Liver (tissue), 3 donors: ENCODE measurements at regions not wholly inside any gene's neighbourhood (a gene's known extent, or its start where the extent isn't known, plus 50 kb on each side); places are given as distances from the start of the nearest gene placed in this dataset.

ENCODE experiments used
- CTCF ChIP-seq: fragments of 150-350 bp; IDR thresholded peaks from 2 replicates; pipeline ENCODE4 v1.5.1; 2017; ENCODE audit warnings: improper control_type of control experiment, low read depth, low read length; ENCODE audit not compliant: missing input control
- HNF4A ChIP-seq, 2 donors: conservative IDR thresholded peaks; 2 replicates each; pipeline ENCODE4 v1.6.1; 2016; ENCODE audit warnings: antibody characterized with exemption in 2 of 2, mild to moderate bottlenecking in 2 of 2
- RAD21 ChIP-seq, 2 donors: IDR thresholded peaks; 2 replicates each; pipeline ENCODE4 v1.6.1; 2016; ENCODE audit warnings: antibody characterized with exemption in 2 of 2, mild to moderate bottlenecking in 2 of 2
- REST ChIP-seq: IDR thresholded peaks from 2 replicates; pipeline ENCODE4 v1.6.1; 2016; ENCODE audit warnings: antibody characterized with exemption, mild to moderate bottlenecking
- TAF1 ChIP-seq: conservative IDR thresholded peaks from 2 replicates; pipeline ENCODE4 v1.6.1; 2016; ENCODE audit warnings: antibody characterized with exemption, mild to moderate bottlenecking
- ZBTB33 ChIP-seq: IDR thresholded peaks from 2 replicates; pipeline ENCODE4 v1.6.1; 2016; ENCODE audit warnings: antibody characterized with exemption
- donor health status: healthy.
- donor health status: healthy.

GRCh38 chrX:45351478-45351877 is 150.8 kb upstream of the DIPK2B start:
- TF ChIP-seq CTCF: no peak
- no peak for TF ChIP-seq REST
- TF ChIP-seq HNF4A (conservative IDR thresholded peaks at IDR 0.05): no peak
- TF ChIP-seq TAF1: no peak
- no peak for TF ChIP-seq ZBTB33
- TF ChIP-seq RAD21 (IDR thresholded peaks at IDR 0.05): no peak
